Liver (tissue), 8 donors: ENCODE measurements at regions not wholly inside any gene's neighbourhood (a gene's known extent, or its start where the extent isn't known, plus 50 kb on each side); places are given as distances from the start of the nearest gene placed in this dataset.

Source experiments
- DNase-seq: peaks from one replicate; pipeline ENCODE4 v3.0.0-alpha.2; 2017; ENCODE audit warnings: low spot score
- H3K27ac ChIP-seq, 2 donors: one replicate each; pipeline ENCODE4 v1.7.0; 2013; ENCODE audit warnings: inconsistent platforms in 2 of 2, low read length in 2 of 2, control low read depth in 1 of 2, low read depth in 1 of 2, mild to moderate bottlenecking in 1 of 2
- H3K27me3 ChIP-seq, 4 donors: one replicate each; pipeline versions ENCODE4 v1.6.1 to v1.7.0; 2013; ENCODE audit warnings: low read length in 3 of 4, inconsistent platforms in 1 of 4, mild to moderate bottlenecking in 1 of 4, moderate library complexity in 1 of 4; ENCODE audit not compliant: control insufficient read depth in 4 of 4, insufficient read depth in 4 of 4
- H3K36me3 ChIP-seq, 4 donors: one replicate each; pipeline versions ENCODE4 v1.6.1 to v1.7.0; 2013; ENCODE audit warnings: low read length in 3 of 4, mild to moderate bottlenecking in 3 of 4, low read depth in 1 of 4, moderate library complexity in 1 of 4; ENCODE audit not compliant: control insufficient read depth in 4 of 4, insufficient read depth in 3 of 4
- H3K4me1 ChIP-seq, 4 donors: one replicate each; pipeline versions ENCODE4 v1.6.1 to v1.7.0; 2013; ENCODE audit warnings: low read length in 3 of 4, mild to moderate bottlenecking in 3 of 4, moderate library complexity in 1 of 4; ENCODE audit not compliant: control insufficient read depth in 4 of 4, insufficient read depth in 4 of 4
- H3K4me3 ChIP-seq, 3 donors: one replicate each; pipeline versions ENCODE4 v1.6.1 to v1.7.0; 2013; ENCODE audit warnings: low read length in 3 of 3, control low read depth in 1 of 3, low read depth in 1 of 3, mild to moderate bottlenecking in 1 of 3
- H3K9ac ChIP-seq, 2 donors: one replicate each; pipeline ENCODE4 v1.7.0; 2013; ENCODE audit warnings: low read length in 2 of 2, mild to moderate bottlenecking in 2 of 2, moderate library complexity in 2 of 2, control low read depth in 1 of 2, low read depth in 1 of 2
- H3K9me3 ChIP-seq, 4 donors: one replicate each; pipeline versions ENCODE4 v1.6.1 to v1.7.0; 2013; ENCODE audit warnings: low read length in 3 of 4; ENCODE audit not compliant: control insufficient read depth in 4 of 4
- EGR1 ChIP-seq, 2 donors: IDR thresholded peaks; 2 replicates each; pipeline ENCODE4 v1.6.1; 2016 to 2018; ENCODE audit warnings: antibody characterized with exemption in 2 of 2, low read depth in 2 of 2
- FOXA1 ChIP-seq: IDR thresholded peaks from 2 replicates; pipeline ENCODE4 v1.6.1; 2016; ENCODE audit warnings: antibody characterized with exemption
- FOXA2 ChIP-seq: IDR thresholded peaks from 2 replicates; pipeline ENCODE4 v1.6.1; 2016; ENCODE audit warnings: antibody characterized with exemption
- GABPA ChIP-seq, 2 donors: IDR thresholded peaks in 1 of 2; conservative IDR thresholded peaks in 1 of 2; 2 replicates each; pipeline ENCODE4 v1.6.1; 2016; ENCODE audit warnings: antibody characterized with exemption in 2 of 2, mild to moderate bottlenecking in 1 of 2, moderate library complexity in 1 of 2
- HNF4A ChIP-seq, 2 donors: conservative IDR thresholded peaks; 2 replicates each; pipeline ENCODE4 v1.6.1; 2016; ENCODE audit warnings: antibody characterized with exemption in 2 of 2, mild to moderate bottlenecking in 2 of 2
- HNF4G ChIP-seq: IDR thresholded peaks from 2 replicates; pipeline ENCODE4 v1.6.1; 2016; ENCODE audit warnings: antibody characterized with exemption
- JUND ChIP-seq, 2 donors: IDR thresholded peaks; 2 replicates each; pipeline ENCODE4 v1.6.1; 2016; ENCODE audit warnings: antibody characterized with exemption in 2 of 2
- NR2F2 ChIP-seq: IDR thresholded peaks from 2 replicates; pipeline ENCODE4 v1.6.1; 2016; ENCODE audit warnings: antibody characterized with exemption
- RAD21 ChIP-seq, 2 donors: IDR thresholded peaks; 2 replicates each; pipeline ENCODE4 v1.6.1; 2016; ENCODE audit warnings: antibody characterized with exemption in 2 of 2, mild to moderate bottlenecking in 2 of 2
- RXRA ChIP-seq, 2 donors: IDR thresholded peaks; 2 replicates each; pipeline ENCODE4 v1.6.1; 2017 to 2018; ENCODE audit warnings: antibody characterized with exemption in 2 of 2, mild to moderate bottlenecking in 1 of 2
- SP1 ChIP-seq: IDR thresholded peaks from 2 replicates; pipeline ENCODE4 v1.6.1; 2018; ENCODE audit warnings: antibody characterized with exemption, mild to moderate bottlenecking
- TAF1 ChIP-seq: conservative IDR thresholded peaks from 2 replicates; pipeline ENCODE4 v1.6.1; 2016; ENCODE audit warnings: antibody characterized with exemption, mild to moderate bottlenecking
- WGBS: extraction: QIAGEN DNeasy Blood & Tissue Kit; methylation state at CpG from one replicate; pipeline ENCODE4 v1.1.7; 2013; 5-methylcytosine and 5-hydroxymethylcytosine counted together
- TF ChIP-seq, protein P1 (sequence below): fragments of 150-350 bp; IDR thresholded peaks from 2 replicates; pipeline ENCODE4 v1.5.1; 2017; ENCODE audit warnings: improper control_type of control experiment, low read depth, low read length; ENCODE audit not compliant: missing input control
- TF ChIP-seq, protein P2 (sequence below): IDR thresholded peaks from 2 replicates; pipeline ENCODE4 v1.6.1; 2016; ENCODE audit warnings: antibody characterized with exemption
- TF ChIP-seq, protein P3 (sequence below): IDR thresholded peaks from 2 replicates; pipeline ENCODE4 v1.6.1; 2016; ENCODE audit warnings: antibody characterized with exemption
- TF ChIP-seq, protein P4 (sequence below): IDR thresholded peaks from 2 replicates; pipeline ENCODE4 v1.6.1; 2016; ENCODE audit warnings: antibody characterized with exemption, mild to moderate bottlenecking
- TF ChIP-seq, protein P5 (sequence below): IDR thresholded peaks from 2 replicates; pipeline ENCODE4 v1.6.1; 2016; ENCODE audit warnings: antibody characterized with exemption
- donor health status: healthy.
- donor health status: healthy.
- donor health status: healthy.
- donor health status: healthy.
- donor health status: healthy.

DNA sequence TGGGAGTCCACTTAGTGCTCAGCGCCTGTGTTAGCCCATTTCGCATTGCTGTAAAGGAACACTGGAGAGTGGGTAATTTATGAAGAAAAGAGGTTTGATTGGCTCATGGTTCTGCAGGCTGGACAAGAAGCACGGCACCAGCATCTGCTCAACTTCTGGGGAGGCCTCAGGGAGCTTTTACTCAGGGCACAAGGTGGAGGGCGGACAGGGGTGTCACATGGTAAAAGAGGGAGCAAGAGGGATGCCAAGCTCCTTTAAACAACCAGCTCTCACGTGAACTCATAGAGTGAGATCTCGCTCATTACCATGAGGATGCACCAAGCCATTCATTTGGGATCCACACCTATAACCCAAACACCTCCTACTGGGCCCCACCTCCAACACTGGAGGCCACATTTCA, 181.4 kb upstream of the TLE3 start:
- no peak overlapping the region for H3K27ac ChIP-seq
- H3K9ac ChIP-seq, result no peak overlapping the region
- TF ChIP-seq NR2F2 (no peak), FOXA1 (no peak), RXRA (IDR thresholded peaks at IDR 0.05) (no peak), SP1 (no peak), JUND (IDR thresholded peaks at IDR 0.05) (no peak), GABPA (IDR thresholded peaks at IDR 0.05 in 1 of 2, conservative IDR thresholded peaks at IDR 0.05 in 1 of 2) (no peak), EGR1 (IDR thresholded peaks at IDR 0.05; ENCODE audit: low read depth in 2 of 2) (no peak), HNF4A (conservative IDR thresholded peaks at IDR 0.05) (no peak), FOXA2 (no peak), HNF4G (no peak)
- TF ChIP-seq, protein P1, sequence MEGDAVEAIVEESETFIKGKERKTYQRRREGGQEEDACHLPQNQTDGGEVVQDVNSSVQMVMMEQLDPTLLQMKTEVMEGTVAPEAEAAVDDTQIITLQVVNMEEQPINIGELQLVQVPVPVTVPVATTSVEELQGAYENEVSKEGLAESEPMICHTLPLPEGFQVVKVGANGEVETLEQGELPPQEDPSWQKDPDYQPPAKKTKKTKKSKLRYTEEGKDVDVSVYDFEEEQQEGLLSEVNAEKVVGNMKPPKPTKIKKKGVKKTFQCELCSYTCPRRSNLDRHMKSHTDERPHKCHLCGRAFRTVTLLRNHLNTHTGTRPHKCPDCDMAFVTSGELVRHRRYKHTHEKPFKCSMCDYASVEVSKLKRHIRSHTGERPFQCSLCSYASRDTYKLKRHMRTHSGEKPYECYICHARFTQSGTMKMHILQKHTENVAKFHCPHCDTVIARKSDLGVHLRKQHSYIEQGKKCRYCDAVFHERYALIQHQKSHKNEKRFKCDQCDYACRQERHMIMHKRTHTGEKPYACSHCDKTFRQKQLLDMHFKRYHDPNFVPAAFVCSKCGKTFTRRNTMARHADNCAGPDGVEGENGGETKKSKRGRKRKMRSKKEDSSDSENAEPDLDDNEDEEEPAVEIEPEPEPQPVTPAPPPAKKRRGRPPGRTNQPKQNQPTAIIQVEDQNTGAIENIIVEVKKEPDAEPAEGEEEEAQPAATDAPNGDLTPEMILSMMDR, result no peak
- TF ChIP-seq, protein P2, sequence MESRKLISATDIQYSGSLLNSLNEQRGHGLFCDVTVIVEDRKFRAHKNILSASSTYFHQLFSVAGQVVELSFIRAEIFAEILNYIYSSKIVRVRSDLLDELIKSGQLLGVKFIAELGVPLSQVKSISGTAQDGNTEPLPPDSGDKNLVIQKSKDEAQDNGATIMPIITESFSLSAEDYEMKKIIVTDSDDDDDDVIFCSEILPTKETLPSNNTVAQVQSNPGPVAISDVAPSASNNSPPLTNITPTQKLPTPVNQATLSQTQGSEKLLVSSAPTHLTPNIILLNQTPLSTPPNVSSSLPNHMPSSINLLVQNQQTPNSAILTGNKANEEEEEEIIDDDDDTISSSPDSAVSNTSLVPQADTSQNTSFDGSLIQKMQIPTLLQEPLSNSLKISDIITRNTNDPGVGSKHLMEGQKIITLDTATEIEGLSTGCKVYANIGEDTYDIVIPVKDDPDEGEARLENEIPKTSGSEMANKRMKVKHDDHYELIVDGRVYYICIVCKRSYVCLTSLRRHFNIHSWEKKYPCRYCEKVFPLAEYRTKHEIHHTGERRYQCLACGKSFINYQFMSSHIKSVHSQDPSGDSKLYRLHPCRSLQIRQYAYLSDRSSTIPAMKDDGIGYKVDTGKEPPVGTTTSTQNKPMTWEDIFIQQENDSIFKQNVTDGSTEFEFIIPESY, result no peak
- TF ChIP-seq, protein P3, sequence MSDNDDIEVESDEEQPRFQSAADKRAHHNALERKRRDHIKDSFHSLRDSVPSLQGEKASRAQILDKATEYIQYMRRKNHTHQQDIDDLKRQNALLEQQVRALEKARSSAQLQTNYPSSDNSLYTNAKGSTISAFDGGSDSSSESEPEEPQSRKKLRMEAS, result no peak
- TF ChIP-seq, protein P4, sequence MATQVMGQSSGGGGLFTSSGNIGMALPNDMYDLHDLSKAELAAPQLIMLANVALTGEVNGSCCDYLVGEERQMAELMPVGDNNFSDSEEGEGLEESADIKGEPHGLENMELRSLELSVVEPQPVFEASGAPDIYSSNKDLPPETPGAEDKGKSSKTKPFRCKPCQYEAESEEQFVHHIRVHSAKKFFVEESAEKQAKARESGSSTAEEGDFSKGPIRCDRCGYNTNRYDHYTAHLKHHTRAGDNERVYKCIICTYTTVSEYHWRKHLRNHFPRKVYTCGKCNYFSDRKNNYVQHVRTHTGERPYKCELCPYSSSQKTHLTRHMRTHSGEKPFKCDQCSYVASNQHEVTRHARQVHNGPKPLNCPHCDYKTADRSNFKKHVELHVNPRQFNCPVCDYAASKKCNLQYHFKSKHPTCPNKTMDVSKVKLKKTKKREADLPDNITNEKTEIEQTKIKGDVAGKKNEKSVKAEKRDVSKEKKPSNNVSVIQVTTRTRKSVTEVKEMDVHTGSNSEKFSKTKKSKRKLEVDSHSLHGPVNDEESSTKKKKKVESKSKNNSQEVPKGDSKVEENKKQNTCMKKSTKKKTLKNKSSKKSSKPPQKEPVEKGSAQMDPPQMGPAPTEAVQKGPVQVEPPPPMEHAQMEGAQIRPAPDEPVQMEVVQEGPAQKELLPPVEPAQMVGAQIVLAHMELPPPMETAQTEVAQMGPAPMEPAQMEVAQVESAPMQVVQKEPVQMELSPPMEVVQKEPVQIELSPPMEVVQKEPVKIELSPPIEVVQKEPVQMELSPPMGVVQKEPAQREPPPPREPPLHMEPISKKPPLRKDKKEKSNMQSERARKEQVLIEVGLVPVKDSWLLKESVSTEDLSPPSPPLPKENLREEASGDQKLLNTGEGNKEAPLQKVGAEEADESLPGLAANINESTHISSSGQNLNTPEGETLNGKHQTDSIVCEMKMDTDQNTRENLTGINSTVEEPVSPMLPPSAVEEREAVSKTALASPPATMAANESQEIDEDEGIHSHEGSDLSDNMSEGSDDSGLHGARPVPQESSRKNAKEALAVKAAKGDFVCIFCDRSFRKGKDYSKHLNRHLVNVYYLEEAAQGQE, result no peak
- TF ChIP-seq, protein P5, sequence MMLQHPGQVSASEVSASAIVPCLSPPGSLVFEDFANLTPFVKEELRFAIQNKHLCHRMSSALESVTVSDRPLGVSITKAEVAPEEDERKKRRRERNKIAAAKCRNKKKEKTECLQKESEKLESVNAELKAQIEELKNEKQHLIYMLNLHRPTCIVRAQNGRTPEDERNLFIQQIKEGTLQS, result no peak
- DNase-seq, result no peak
- no peaks in the 10 kb centered on the region for H3K27me3 ChIP-seq
- WGBS, result 87% methylated on average over 6 of the region's 6 CpGs
- no peaks in the 10 kb centered on the region for H3K4me1 ChIP-seq
- no peaks in the 10 kb centered on the region for H3K36me3 ChIP-seq
- no peak overlapping the region for H3K4me3 ChIP-seq
- no peaks in the 10 kb centered on the region for H3K9me3 ChIP-seq

DNA sequence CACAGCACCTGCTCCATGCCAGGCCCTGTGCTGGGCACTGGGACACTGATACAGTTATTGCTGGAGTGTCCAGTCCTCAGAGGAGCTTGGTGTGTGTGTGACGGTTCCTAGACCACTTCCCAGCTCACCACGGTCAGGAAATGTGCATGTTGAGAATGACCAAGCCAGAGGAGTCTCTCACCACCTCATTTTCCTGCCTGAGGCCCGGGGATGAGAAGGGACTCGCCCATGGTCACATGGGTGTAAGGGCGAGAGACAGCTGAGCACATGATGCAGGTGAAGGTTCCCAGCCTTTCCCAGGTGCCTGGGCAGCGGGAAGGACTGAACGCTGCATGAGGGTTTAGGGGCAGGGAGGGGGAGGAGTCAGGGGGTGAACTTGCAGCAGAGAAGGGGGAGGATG, 180.9 kb upstream of the TLE3 start:
- Histone ChIP-seq H3K4me1 (no peaks in the 10 kb centered on the region), H3K9ac (no peak overlapping the region), H3K4me3 (no peak overlapping the region), H3K27me3 (no peaks in the 10 kb centered on the region), H3K27ac (no peak overlapping the region), H3K36me3 (no peaks in the 10 kb centered on the region), H3K9me3 (no peaks in the 10 kb centered on the region)
- no peak for TF ChIP-seq TAF1
- no peak for TF ChIP-seq RAD21 (IDR thresholded peaks at IDR 0.05)
- TF ChIP-seq, protein P1, result no peak
- no peak for TF ChIP-seq FOXA1
- TF ChIP-seq NR2F2, result no peak
- TF ChIP-seq EGR1 (IDR thresholded peaks at IDR 0.05; ENCODE audit: low read depth in 2 of 2), result no peak
- TF ChIP-seq HNF4G, result no peak
- no peak for TF ChIP-seq RXRA (IDR thresholded peaks at IDR 0.05)
- 89% methylated on average over 7 of the region's 7 CpGs for WGBS
- DNase-seq, result no peak
